IMR-90 (cell line): ENCODE measurements at regions not wholly inside any gene's neighbourhood (a gene's known extent, or its start where the extent isn't known, plus 50 kb on each side); places are given as distances from the start of the nearest gene placed in this dataset.

Experiments
- ATAC-seq: fragments of 200-7000 bp; cut with Tn5 transposase; 2 replicates; pipeline ENCODE4 v1.9.1; 2020; ENCODE audit warnings: low read depth, mild to moderate bottlenecking, moderate library complexity
- BruUV-seq: library from RNA; stranded (reverse); fragments of 400-500 nt; replicated peaks from 2 replicates; lab custom pipeline; 2021; lab: Mats Ljungman, UMichigan
- CTCF ChIA-PET: fragments of 300-600 bp; formaldehyde crosslinking; extraction: SDS; loops from one replicate; lab custom pipeline; 2021; ENCODE audit warnings: antibody characterized with exemption; lab: Yijun Ruan, JAX
- POLR2A ChIA-PET: fragments of 300-600 bp; sonication (Branson Sonifier 250); formaldehyde crosslinking; loops from one replicate; lab custom pipeline; 2022; ENCODE audit warnings: antibody characterized with exemption; ENCODE audit not compliant: unreplicated experiment; lab: Charles Lee
- DNase-seq: peaks from one replicate; pipeline ENCODE4 v3.0.0; 2013
- H2AFZ ChIP-seq: replicated peaks from 2 replicates; pipeline ENCODE3; 2013; ENCODE audit warnings: low read length, mild to moderate bottlenecking; ENCODE audit not compliant: poor library complexity
- H2AK5ac ChIP-seq: 2 replicates; pipeline ENCODE4 v1.6.1; 2013; ENCODE audit warnings: low read depth, low read length, inconsistent platforms
- H2AK9ac ChIP-seq: replicated peaks from 2 replicates; pipeline ENCODE3; 2013; ENCODE audit warnings: mild to moderate bottlenecking, low read depth, low read length, moderate library complexity; ENCODE audit not compliant: poor library complexity
- H2BK120ac ChIP-seq: 2 replicates; pipeline ENCODE4 v1.6.1; 2013; ENCODE audit warnings: low read depth, low read length, inconsistent platforms
- H2BK15ac ChIP-seq: 3 replicates; pipeline ENCODE4 v1.6.1; 2013; ENCODE audit warnings: low read depth, low read length, inconsistent platforms
- H2BK20ac ChIP-seq: 2 replicates; pipeline ENCODE4 v1.6.1; 2013; ENCODE audit warnings: low read depth, mild to moderate bottlenecking, inconsistent platforms, low read length, moderate library complexity
- H2BK5ac ChIP-seq: 2 replicates; pipeline ENCODE4 v1.6.1; 2013; ENCODE audit warnings: mild to moderate bottlenecking, low read depth, low read length, inconsistent platforms; ENCODE audit not compliant: poor library complexity, severe bottlenecking
- H3K14ac ChIP-seq: replicated peaks from 2 replicates; pipeline ENCODE4 v1.6.1; 2013; ENCODE audit warnings: low read depth, low read length, inconsistent platforms
- H3K18ac ChIP-seq: 2 replicates; pipeline ENCODE4 v1.6.1; 2013; ENCODE audit warnings: low read depth, low read length, control low read depth
- H3K23ac ChIP-seq: 2 replicates; pipeline ENCODE4 v1.6.1; 2013; ENCODE audit warnings: low read depth, low read length, inconsistent platforms
- H3K27ac ChIP-seq: 2 replicates; pipeline ENCODE4 v1.5.1; 2013; ENCODE audit warnings: mild to moderate bottlenecking, control low read depth, low read length; ENCODE audit not compliant: insufficient read depth
- H3K27me3 ChIP-seq: 2 replicates; pipeline ENCODE4 v1.6.1; 2013; ENCODE audit warnings: low read length; ENCODE audit not compliant: control insufficient read depth, insufficient read depth
- H3K36me3 ChIP-seq: 2 replicates; pipeline ENCODE4 v1.6.1; 2013; ENCODE audit warnings: low read length, mixed read lengths; ENCODE audit not compliant: control insufficient read depth, insufficient read depth
- H3K4ac ChIP-seq: 2 replicates; pipeline ENCODE4 v1.6.1; 2013; ENCODE audit warnings: low read depth, low read length, inconsistent platforms
- H3K4me1 ChIP-seq: 2 replicates; pipeline ENCODE4 v1.6.1; 2013; ENCODE audit warnings: low read length, mixed read lengths; ENCODE audit not compliant: control insufficient read depth, insufficient read depth
- H3K4me2 ChIP-seq: 2 replicates; pipeline ENCODE4 v1.6.1; 2013; ENCODE audit warnings: low read depth, mild to moderate bottlenecking, control low read depth, low read length, moderate library complexity
- H3K4me3 ChIP-seq: 2 replicates; pipeline ENCODE4 v1.5.1; 2013; ENCODE audit warnings: low read depth, mild to moderate bottlenecking, control low read depth, low read length, moderate library complexity; ENCODE audit not compliant: insufficient read depth
- H3K56ac ChIP-seq: 2 replicates; pipeline ENCODE4 v1.6.1; 2013; ENCODE audit warnings: low read length, inconsistent platforms; ENCODE audit not compliant: insufficient read depth; ENCODE audit errors: extremely low read depth
- H3K79me1 ChIP-seq, 2 experiments: 2 replicates each; pipeline ENCODE4 v1.6.1; 2013; ENCODE audit warnings: low read length in 2 of 2, inconsistent platforms in 1 of 2, low read depth in 1 of 2
- H3K9ac ChIP-seq: 2 replicates; pipeline ENCODE4 v1.6.1; 2013; ENCODE audit warnings: low read depth, low read length, control low read depth
- H3K9me1 ChIP-seq: 2 replicates; pipeline ENCODE4 v1.6.1; 2013; ENCODE audit warnings: low read length, inconsistent platforms; ENCODE audit not compliant: insufficient read depth
- H3K9me3 ChIP-seq: 2 replicates; pipeline ENCODE4 v1.6.1; 2013; ENCODE audit warnings: low read length; ENCODE audit not compliant: control insufficient read depth, insufficient read depth
- H4K20me1 ChIP-seq: 2 replicates; pipeline ENCODE4 v1.6.1; 2013; ENCODE audit warnings: low read length, inconsistent platforms; ENCODE audit not compliant: insufficient read depth
- H4K5ac ChIP-seq: 2 replicates; pipeline ENCODE4 v1.6.1; 2013; ENCODE audit warnings: mild to moderate bottlenecking, low read depth, low read length, control low read depth
- H4K8ac ChIP-seq, 2 experiments: 2 replicates each; pipeline ENCODE4 v1.6.1; 2013; ENCODE audit warnings: low read depth in 2 of 2, low read length in 2 of 2, control low read depth in 1 of 2, inconsistent platforms in 1 of 2
- H4K91ac ChIP-seq: 2 replicates; pipeline ENCODE4 v1.6.1; 2013; ENCODE audit warnings: low read depth, low read length, inconsistent platforms; ENCODE audit not compliant: insufficient read depth
- BHLHE40 ChIP-seq: fragments of 150-350 bp; IDR thresholded peaks from 2 replicates; pipeline ENCODE4 v1.6.1; 2016; ENCODE audit warnings: mild to moderate bottlenecking, low read depth, low read length
- CEBPB ChIP-seq: IDR thresholded peaks from 2 replicates; pipeline ENCODE4 v1.6.1; 2012; ENCODE audit warnings: low read depth, low read length, improper control_type of control experiment
- CHD1 ChIP-seq: IDR thresholded peaks from 2 replicates; pipeline ENCODE4 v1.6.1; 2012; ENCODE audit warnings: low read depth, low read length, improper control_type of control experiment
- CTCF ChIP-seq: conservative IDR thresholded peaks from 2 replicates; pipeline ENCODE4 v1.5.1; 2012; ENCODE audit warnings: mild to moderate bottlenecking, low read depth, low read length, improper control_type of control experiment
- FOS ChIP-seq: fragments of 150-350 bp; IDR thresholded peaks from 2 replicates; pipeline ENCODE4 v1.6.1; 2016; ENCODE audit warnings: low read depth, low read length
- MAZ ChIP-seq: IDR thresholded peaks from 2 replicates; pipeline ENCODE4 v1.6.1; 2012; ENCODE audit warnings: low read depth, mild to moderate bottlenecking, low read length, improper control_type of control experiment, moderate library complexity, borderline replicate concordance
- MXI1 ChIP-seq: IDR thresholded peaks from 2 replicates; pipeline ENCODE4 v1.6.1; 2012; ENCODE audit warnings: low read depth, mild to moderate bottlenecking, low read length, moderate library complexity, borderline replicate concordance
- NFE2L2 ChIP-seq: fragments of 150-350 bp; IDR thresholded peaks from 2 replicates; pipeline ENCODE4 v1.6.1; 2016; ENCODE audit warnings: low read depth, mild to moderate bottlenecking, low read length
- RAD21 ChIP-seq: IDR thresholded peaks from 2 replicates; pipeline ENCODE4 v1.6.1; 2012; ENCODE audit warnings: low read length, improper control_type of control experiment
- RCOR1 ChIP-seq: IDR thresholded peaks from 2 replicates; pipeline ENCODE4 v1.6.1; 2012; ENCODE audit warnings: mild to moderate bottlenecking, low read length, improper control_type of control experiment; ENCODE audit not compliant: insufficient replicate concordance
- RFX5 ChIP-seq: IDR thresholded peaks from 2 replicates; pipeline ENCODE4 v1.8.0; 2012; ENCODE audit warnings: low read depth, mild to moderate bottlenecking, low read length, moderate library complexity
- WGBS, 2 experiments: methylation state at CpG; one replicate each; pipeline versions ENCODE4 v1.1.5 to v1.1.7; 2013; ENCODE audit warnings: missing lambda C conversion rate in 2 of 2; ENCODE audit not compliant: insufficient read length in 1 of 2; ENCODE audit errors: extremely low coverage in 2 of 2; 5-methylcytosine and 5-hydroxymethylcytosine counted together
- dilution Hi-C: fragments of 300-500 bp; cut with HindIII; formaldehyde crosslinking; loops from one replicate; pipeline ENCODE4 v1.14.3; 2018; ENCODE audit warnings: low sequenced_read_pairs; ENCODE audit not compliant: unreplicated experiment
- in situ Hi-C: fragments of 300-500 bp; cut with MboI; formaldehyde crosslinking; loops from 3 replicates; pipeline ENCODE4 v1.14.3; 2019; ENCODE audit warnings: low sequenced_read_pairs, inconsistent platforms, mixed read lengths
- intact Hi-C: fragments of 100-400 bp; cut with micrococcal nuclease; formaldehyde crosslinking; loops from 2 replicates; pipeline ENCODE4 v1.10.0; 2022
- TF ChIP-seq, protein P1 (sequence below): fragments of 150-350 bp; IDR thresholded peaks from 2 replicates; pipeline ENCODE4 v1.6.1; 2016; ENCODE audit warnings: low read depth, mild to moderate bottlenecking, low read length, moderate library complexity, borderline replicate concordance

DNA sequence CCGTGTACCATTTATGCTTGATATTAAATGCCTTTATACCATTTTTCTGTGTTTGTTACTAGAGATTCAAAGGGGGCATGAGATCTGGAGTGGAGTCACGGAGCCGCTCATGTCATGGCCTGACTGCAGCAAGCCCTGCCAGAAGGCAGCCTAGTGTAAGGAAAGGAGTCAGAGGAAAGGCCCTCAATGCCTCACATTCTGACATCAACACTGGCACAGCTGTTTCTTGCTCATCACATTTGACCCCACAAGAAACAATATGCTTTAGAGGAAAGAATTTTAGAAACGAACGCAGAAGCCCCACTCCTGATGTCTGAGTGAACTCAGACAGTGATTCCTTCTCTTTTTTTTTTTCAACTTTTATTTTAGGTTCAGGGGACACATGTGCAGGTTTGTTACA, 322.4 kb upstream of the CPEB2 start:
- Histone ChIP-seq H2AFZ (no peak overlapping the region), H2AK9ac (no peak overlapping the region), H2AK5ac (no peak overlapping the region), H3K9ac (no peak overlapping the region), H4K8ac (no peak overlapping the region), H3K18ac (no peak overlapping the region), H3K79me1 (no peaks in the 10 kb centered on the region), H3K14ac (no peak overlapping the region), H4K5ac (no peak overlapping the region), H3K4me3 (no peak overlapping the region), H3K9me1 (no peaks in the 10 kb centered on the region), H3K4ac (no peak overlapping the region), H3K27me3 (no peaks in the 10 kb centered on the region), H2BK120ac (no peak overlapping the region), H3K4me1 (no peaks in the 10 kb centered on the region), H3K9me3 (peaks cover 3% of the 10 kb centered on the region; the same call in 1 of the 2 replicates), H3K36me3 (no peaks in the 10 kb centered on the region), H2BK5ac (no peak overlapping the region), H4K20me1 (no peaks in the 10 kb centered on the region), H2BK20ac (no peak overlapping the region), H3K23ac (no peak overlapping the region), H3K4me2 (no peak overlapping the region), H3K27ac (no peak overlapping the region), H4K91ac (no peak overlapping the region), H3K56ac (no peak overlapping the region), H2BK15ac (no peak overlapping the region)
- BruUV-seq: no TSS peak
- WGBS, 2 experiments: no CpG with 5 or more reads among the region's 5 CpGs
- TF ChIP-seq CTCF: no peak
- TF ChIP-seq NFE2L2: no peak
- TF ChIP-seq MAZ: no peak
- no peak for TF ChIP-seq RFX5
- no peak for TF ChIP-seq RCOR1
- no peak for TF ChIP-seq RAD21
- TF ChIP-seq, protein P1, sequence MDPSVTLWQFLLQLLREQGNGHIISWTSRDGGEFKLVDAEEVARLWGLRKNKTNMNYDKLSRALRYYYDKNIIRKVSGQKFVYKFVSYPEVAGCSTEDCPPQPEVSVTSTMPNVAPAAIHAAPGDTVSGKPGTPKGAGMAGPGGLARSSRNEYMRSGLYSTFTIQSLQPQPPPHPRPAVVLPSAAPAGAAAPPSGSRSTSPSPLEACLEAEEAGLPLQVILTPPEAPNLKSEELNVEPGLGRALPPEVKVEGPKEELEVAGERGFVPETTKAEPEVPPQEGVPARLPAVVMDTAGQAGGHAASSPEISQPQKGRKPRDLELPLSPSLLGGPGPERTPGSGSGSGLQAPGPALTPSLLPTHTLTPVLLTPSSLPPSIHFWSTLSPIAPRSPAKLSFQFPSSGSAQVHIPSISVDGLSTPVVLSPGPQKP: no peak
- TF ChIP-seq CHD1: no peak
- TF ChIP-seq FOS: no peak
- TF ChIP-seq CEBPB: no peak
- no peak for TF ChIP-seq BHLHE40
- TF ChIP-seq MXI1: no peak
- in situ Hi-C loops: no loop called here
- DNase-seq (no peak), ATAC-seq (no peak)
- CTCF ChIA-PET: no interaction called here
- POLR2A ChIA-PET: no interaction called here
- dilution Hi-C loops: no loop called here
- intact Hi-C loops: no loop called here
